ENCODE measurements at regions not wholly inside any gene's neighbourhood (a gene's known extent, or its start where the extent isn't known, plus 50 kb on each side); places are given as distances from the start of the nearest gene placed in this dataset.

GRCh38 chr2:238654479-238655197 lies 193.2 kb upstream of the TWIST2 start:
- DNase-seq (ENCODE audit: low read depth in 3 of 3) = no peak

GRCh38 chr2:238655198-238655860 lies 192.6 kb upstream of the TWIST2 start:
- DNase-seq (ENCODE audit: low read depth in 3 of 3) = no peak

- no peak for DNase-seq (ENCODE audit: low read depth in 3 of 3)
Measured at GRCh38 chr2:238655974-238656722, 191.7 kb upstream of the TWIST2 start.

- DNase-seq (ENCODE audit: low read depth in 3 of 3) = no peak
Measured at GRCh38 chr2:238657132-238658053, 190.5 kb upstream of the TWIST2 start.

GRCh38 chr2:238658054-238658407 lies 189.9 kb upstream of the TWIST2 start:
- DNase-seq (ENCODE audit: low read depth in 3 of 3) = no peak

GRCh38 chr2:238658820-238659219 lies 189.1 kb upstream of the TWIST2 start:
- no peak for DNase-seq (ENCODE audit: low read depth in 3 of 3)

- no peak for DNase-seq (ENCODE audit: low read depth in 3 of 3)
Measured at GRCh38 chr2:238659231-238659630, 188.7 kb upstream of the TWIST2 start.

GRCh38 chr2:238663586-238663985 lies 184.3 kb upstream of the TWIST2 start:
- DNase-seq (ENCODE audit: low read depth in 3 of 3) = no peak

- DNase-seq (ENCODE audit: low read depth in 3 of 3) = no peak
Measured at GRCh38 chr2:238665919-238666318, 182.0 kb upstream of the TWIST2 start.

- DNase-seq (ENCODE audit: low read depth in 3 of 3) = no peak
Measured at GRCh38 chr2:238666543-238666942, 181.3 kb upstream of the TWIST2 start.

- no peak for DNase-seq (ENCODE audit: low read depth in 3 of 3)
Measured at GRCh38 chr2:238667008-238667407, 180.9 kb upstream of the TWIST2 start.

- DNase-seq (ENCODE audit: low read depth in 3 of 3) = no peak
Measured at GRCh38 chr2:238667639-238668038, 180.2 kb upstream of the TWIST2 start.

GRCh38 chr2:238668426-238668825 lies 179.5 kb upstream of the TWIST2 start:
- no peak for DNase-seq (ENCODE audit: low read depth in 3 of 3)

- no peak for DNase-seq (ENCODE audit: low read depth in 3 of 3)
Measured at GRCh38 chr2:238669046-238669445, 178.8 kb upstream of the TWIST2 start.

GRCh38 chr2:238669581-238670080 lies 178.3 kb upstream of the TWIST2 start:
- DNase-seq (ENCODE audit: low read depth in 3 of 3) = no peak

- peak in 1 of 3 donors; percentile 27 for DNase-seq (ENCODE audit: low read depth in 3 of 3)
Measured at GRCh38 chr2:238670111-238670585, 177.7 kb upstream of the TWIST2 start.

GRCh38 chr2:238682536-238682935 lies 165.3 kb upstream of the TWIST2 start:
- no peak for DNase-seq (ENCODE audit: low read depth in 3 of 3)

- no peak for DNase-seq (ENCODE audit: low read depth in 3 of 3)
Measured at GRCh38 chr2:238684362-238685326, 163.2 kb upstream of the TWIST2 start.

GRCh38 chr2:238685327-238685709 lies 162.6 kb upstream of the TWIST2 start:
- no peak for DNase-seq (ENCODE audit: low read depth in 3 of 3)

GRCh38 chr2:238685713-238686112 lies 162.2 kb upstream of the TWIST2 start:
- DNase-seq (ENCODE audit: low read depth in 3 of 3) = no peak
